WERI-Rb-1 (cell line): ENCODE measurements at regions not wholly inside any gene's neighbourhood (a gene's known extent, or its start where the extent isn't known, plus 50 kb on each side); places are given as distances from the start of the nearest gene placed in this dataset.

ENCODE experiments used
- DNase-seq: peaks from one replicate; pipeline ENCODE4 v3.0.0-alpha.2; 2020
- H3K27ac ChIP-seq: fragments of 250-450 bp; sonication (Bioruptor Pico); 2 replicates; pipeline ENCODE4 v1.5.1; 2020; ENCODE audit warnings: mild to moderate bottlenecking, moderate library complexity
- H3K27me3 ChIP-seq: fragments of 250-450 bp; sonication (Bioruptor Pico); 2 replicates; pipeline ENCODE4 v1.5.1; 2021; ENCODE audit warnings: mild to moderate bottlenecking, low read depth, moderate library complexity; ENCODE audit not compliant: insufficient read depth, severe bottlenecking
- H3K36me3 ChIP-seq: fragments of 250-450 bp; sonication (Bioruptor Pico); 2 replicates; pipeline ENCODE4 v1.5.1; 2020; ENCODE audit warnings: mild to moderate bottlenecking, moderate library complexity
- H3K4me3 ChIP-seq: 2 replicates; pipeline ENCODE4 v1.5.1; 2011; ENCODE audit warnings: low read depth, mild to moderate bottlenecking, control low read depth, low read length
- H3K9me3 ChIP-seq: fragments of 250-450 bp; sonication (Bioruptor Pico); 2 replicates; pipeline ENCODE4 v1.5.1; 2021; ENCODE audit warnings: mild to moderate bottlenecking, moderate library complexity; ENCODE audit not compliant: severe bottlenecking
- CTCF ChIP-seq: IDR thresholded peaks from 2 replicates; pipeline ENCODE4 v1.5.1; 2011; ENCODE audit warnings: low read depth, mild to moderate bottlenecking, control low read depth, inconsistent platforms, low read length

- H3K36me3 ChIP-seq = no peaks in the 10 kb centered on the region
- no peak overlapping the region for H3K27ac ChIP-seq
- H3K4me3 ChIP-seq = no peak overlapping the region
- no peaks in the 10 kb centered on the region for H3K27me3 ChIP-seq
- H3K9me3 ChIP-seq = no peaks in the 10 kb centered on the region
- no peak for DNase-seq
- TF ChIP-seq CTCF = no peak
Observed at GRCh38 chr6:14831070-14831469, 414.8 kb upstream of the JARID2 start.

GRCh38 chr6:14831937-14832336 is 413.9 kb upstream of the JARID2 start:
- no peak for TF ChIP-seq CTCF
- no peak overlapping the region for H3K27ac ChIP-seq
- H3K36me3 ChIP-seq = no peaks in the 10 kb centered on the region
- H3K9me3 ChIP-seq = no peaks in the 10 kb centered on the region
- no peak for DNase-seq
- H3K4me3 ChIP-seq = no peak overlapping the region
- no peaks in the 10 kb centered on the region for H3K27me3 ChIP-seq

DNA sequence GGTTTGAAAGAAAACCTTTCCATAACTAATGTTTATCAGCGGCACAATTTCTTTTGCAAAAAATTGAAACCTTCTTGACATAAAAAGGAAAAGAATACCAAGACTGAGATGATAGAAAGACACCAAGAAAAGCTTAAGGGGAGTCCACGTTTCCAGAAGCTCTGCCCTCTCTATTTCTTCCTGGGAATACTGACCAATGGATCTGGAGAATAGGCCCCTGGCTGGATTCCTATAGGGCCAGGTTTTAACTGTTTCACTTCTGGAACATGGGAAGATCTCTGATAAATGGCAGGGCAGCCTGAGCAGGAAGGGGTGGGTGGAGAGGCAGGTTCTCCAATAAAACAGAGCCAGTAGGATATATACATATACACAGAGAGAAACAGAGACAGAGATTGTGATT is 413.4 kb upstream of the JARID2 start:
- Histone ChIP-seq H3K27me3 (no peaks in the 10 kb centered on the region), H3K4me3 (no peak overlapping the region), H3K9me3 (no peaks in the 10 kb centered on the region), H3K27ac (no peak overlapping the region), H3K36me3 (no peaks in the 10 kb centered on the region)
- no peak for DNase-seq
- TF ChIP-seq CTCF = no peak

DNA sequence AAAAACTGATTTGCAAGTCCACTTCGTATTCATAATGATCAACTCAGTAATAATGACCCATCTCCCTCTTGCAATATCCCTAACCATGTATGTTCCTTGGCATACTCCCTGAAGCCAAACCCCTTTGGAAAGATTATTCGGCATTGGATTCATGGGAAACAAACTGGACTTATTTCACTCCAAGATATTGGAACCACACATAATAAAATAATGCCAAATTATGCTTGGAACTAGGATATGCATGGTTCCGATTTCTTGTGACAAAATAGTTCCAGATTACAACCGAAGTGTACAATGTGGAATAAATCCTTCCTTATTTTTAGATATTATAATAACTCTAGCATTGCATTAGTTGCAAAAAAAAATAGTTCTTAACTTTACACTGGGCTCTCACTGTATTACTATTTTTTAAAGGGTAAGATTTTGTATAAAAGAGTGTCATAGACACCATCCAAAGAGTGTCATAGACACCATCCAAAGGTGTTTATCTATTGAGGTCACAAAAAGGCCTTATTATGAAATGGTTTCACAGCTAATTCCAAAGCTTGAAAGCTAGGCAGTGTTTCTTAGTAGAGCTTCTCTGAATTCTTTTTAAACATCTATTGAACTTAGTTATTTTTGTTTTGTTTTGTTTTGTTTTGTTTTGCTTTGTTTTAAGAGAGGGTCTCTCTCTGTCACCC is 410.9 kb upstream of the JARID2 start:
- Histone ChIP-seq H3K27ac (no peak overlapping the region), H3K27me3 (no peaks in the 10 kb centered on the region), H3K36me3 (no peaks in the 10 kb centered on the region), H3K9me3 (no peaks in the 10 kb centered on the region), H3K4me3 (no peak overlapping the region)
- DNase-seq = no peak
- TF ChIP-seq CTCF = no peak

GRCh38 chr6:14837435-14837834 is 408.4 kb upstream of the JARID2 start:
- H3K27ac ChIP-seq = no peak overlapping the region
- no peaks in the 10 kb centered on the region for H3K9me3 ChIP-seq
- H3K36me3 ChIP-seq = no peaks in the 10 kb centered on the region
- no peaks in the 10 kb centered on the region for H3K27me3 ChIP-seq
- no peak for DNase-seq
- no peak overlapping the region for H3K4me3 ChIP-seq
- TF ChIP-seq CTCF = no peak

DNA sequence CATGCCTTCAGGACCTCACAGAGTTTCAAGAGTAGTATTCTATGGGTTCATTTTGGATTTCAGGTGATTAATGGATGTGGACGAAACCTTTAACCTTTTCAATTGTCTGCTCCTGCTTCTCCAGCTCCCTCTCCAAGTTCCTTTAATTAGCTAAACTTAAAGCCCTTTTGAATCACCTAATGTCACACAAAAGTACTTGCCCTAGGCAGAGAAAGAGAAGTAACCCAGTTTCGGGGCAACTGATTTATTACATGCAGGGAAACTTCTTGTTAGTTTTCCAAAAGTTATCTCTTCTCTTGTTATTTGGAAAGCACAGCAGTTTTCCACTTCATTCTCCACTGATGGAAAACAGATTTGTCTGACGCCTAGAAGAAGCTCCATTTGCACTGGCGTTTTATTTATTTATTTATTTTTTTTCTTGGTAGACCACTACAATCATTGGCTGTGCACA is 407.7 kb upstream of the JARID2 start:
- H3K27ac ChIP-seq = no peak overlapping the region
- no peaks in the 10 kb centered on the region for H3K36me3 ChIP-seq
- no peak for DNase-seq
- no peak overlapping the region for H3K4me3 ChIP-seq
- H3K27me3 ChIP-seq = no peaks in the 10 kb centered on the region
- H3K9me3 ChIP-seq = no peaks in the 10 kb centered on the region
- no peak for TF ChIP-seq CTCF
